ENCODE measurements at regions not wholly inside any gene's neighbourhood (a gene's known extent, or its start where the extent isn't known, plus 50 kb on each side); places are given as distances from the start of the nearest gene placed in this dataset.

DNA sequence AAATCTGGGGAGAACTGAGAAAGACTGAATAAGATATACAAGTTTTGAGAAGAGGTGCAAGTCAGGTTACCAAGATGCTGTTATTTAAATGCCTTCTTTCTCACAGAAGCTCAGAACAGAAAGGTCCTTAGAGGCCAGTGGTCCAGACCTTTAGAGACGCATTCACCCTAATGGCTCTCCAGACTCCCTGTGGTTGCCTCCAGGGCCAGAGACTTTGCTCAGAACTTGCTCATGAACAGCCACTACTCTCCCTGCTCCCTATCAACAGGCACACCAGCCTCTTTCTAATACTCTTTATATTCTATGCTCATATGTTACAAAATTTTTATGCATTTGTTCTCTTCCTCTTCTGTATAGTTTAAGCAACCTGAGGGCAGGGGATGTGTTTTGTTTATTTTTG is 349.0 kb upstream of the TNP1 start:
- no peak for DNase-seq (ENCODE audit: extremely low spot score)
- CTCF ChIA-PET: no interaction called here
- POLR2A ChIA-PET: no interaction called here
- TF ChIP-seq ELF4 (IDR thresholded peaks at IDR 0.05) (no peak), ZNF384 (IDR thresholded peaks at IDR 0.05) (no peak), FOXM1 (IDR thresholded peaks at IDR 0.05; ENCODE audit: borderline replicate concordance) (no peak), BHLHE40 (IDR thresholded peaks at IDR 0.05; ENCODE audit: borderline replicate concordance) (no peak), HDGF (IDR thresholded peaks at IDR 0.05; ENCODE audit: borderline replicate concordance) (no peak), TARDBP (IDR thresholded peaks at IDR 0.05) (no peak), SUZ12 (IDR thresholded peaks at IDR 0.05) (no peak), ARNT (IDR thresholded peaks at IDR 0.05) (no peak)

DNA sequence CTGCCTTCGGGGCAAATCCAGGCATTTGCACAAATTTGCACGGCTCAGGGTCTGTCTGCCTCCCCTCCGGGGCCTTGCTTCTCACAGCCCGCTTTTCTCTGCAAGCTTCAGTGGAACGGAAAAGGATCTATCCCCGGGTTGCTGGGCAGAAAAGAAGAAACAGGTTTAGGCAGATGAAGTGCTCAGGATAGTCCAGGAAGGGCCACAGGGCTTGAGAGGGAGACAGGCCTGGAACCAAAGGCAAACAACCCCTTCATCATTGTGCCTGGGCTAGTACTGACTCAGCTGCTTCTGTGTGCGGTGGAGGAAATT is 347.8 kb upstream of the TNP1 start:
- TF ChIP-seq ZNF384 (IDR thresholded peaks at IDR 0.05) (no peak), TARDBP (IDR thresholded peaks at IDR 0.05) (no peak), FOXA1 (IDR thresholded peaks at IDR 0.05) (no peak), BHLHE40 (IDR thresholded peaks at IDR 0.05; ENCODE audit: borderline replicate concordance) (no peak), L3MBTL2 (conservative IDR thresholded peaks at IDR 0.05) (no peak), LEF1 (IDR thresholded peaks at IDR 0.05; ENCODE audit: borderline replicate concordance) (no peak), ELF4 (IDR thresholded peaks at IDR 0.05) (no peak), SUZ12 (IDR thresholded peaks at IDR 0.05) (no peak), CTBP1 (IDR thresholded peaks at IDR 0.05; ENCODE audit: borderline replicate concordance) (no peak), SP1 (IDR thresholded peaks at IDR 0.05) (no peak), HDGF (IDR thresholded peaks at IDR 0.05; ENCODE audit: borderline replicate concordance) (no peak)
- DNase-seq (ENCODE audit: extremely low spot score): no peak
- CTCF ChIA-PET: no interaction called here
- POLR2A ChIA-PET: no interaction called here

DNA sequence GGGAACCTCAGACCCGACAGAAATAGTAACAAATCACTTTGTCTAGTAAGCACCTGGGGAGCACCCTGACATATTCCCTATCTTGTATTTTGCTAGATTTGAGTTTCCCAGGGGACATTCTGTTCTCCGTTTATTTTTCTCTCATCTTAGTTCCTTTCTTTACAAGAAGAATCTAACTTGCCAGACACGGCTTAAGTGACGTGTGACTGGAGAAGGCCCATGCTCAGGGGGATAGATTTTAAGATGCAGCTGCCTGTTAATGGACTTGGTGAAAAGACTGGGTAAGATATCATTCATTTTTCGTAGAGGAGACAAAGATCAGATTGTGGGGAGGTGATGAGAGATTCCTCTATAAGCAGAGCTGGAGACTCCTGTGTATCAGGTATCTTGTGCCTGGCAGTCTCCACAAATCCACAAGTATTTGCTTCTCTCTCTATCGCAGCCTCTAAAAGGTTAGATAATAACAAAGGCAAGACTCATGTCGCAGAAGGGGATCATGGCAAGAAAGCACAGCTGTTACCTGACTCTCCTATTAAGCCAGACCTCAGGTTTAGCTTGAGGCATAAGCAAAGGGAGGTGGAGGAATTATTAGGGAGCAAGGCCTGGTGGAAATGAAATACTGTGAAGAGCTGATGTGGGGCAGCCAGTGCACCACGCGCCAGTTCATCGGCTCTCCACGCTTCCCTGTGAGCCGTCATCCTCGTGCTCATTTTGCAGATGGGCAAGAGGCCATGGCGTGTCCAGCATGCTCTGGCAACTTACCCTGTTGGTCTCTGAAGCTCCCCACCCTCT is 347.2 kb upstream of the TNP1 start:
- no peak for TF ChIP-seq FOXM1 (IDR thresholded peaks at IDR 0.05; ENCODE audit: borderline replicate concordance)
- no peak for TF ChIP-seq SP1 (IDR thresholded peaks at IDR 0.05)
- TF ChIP-seq, protein P1, sequence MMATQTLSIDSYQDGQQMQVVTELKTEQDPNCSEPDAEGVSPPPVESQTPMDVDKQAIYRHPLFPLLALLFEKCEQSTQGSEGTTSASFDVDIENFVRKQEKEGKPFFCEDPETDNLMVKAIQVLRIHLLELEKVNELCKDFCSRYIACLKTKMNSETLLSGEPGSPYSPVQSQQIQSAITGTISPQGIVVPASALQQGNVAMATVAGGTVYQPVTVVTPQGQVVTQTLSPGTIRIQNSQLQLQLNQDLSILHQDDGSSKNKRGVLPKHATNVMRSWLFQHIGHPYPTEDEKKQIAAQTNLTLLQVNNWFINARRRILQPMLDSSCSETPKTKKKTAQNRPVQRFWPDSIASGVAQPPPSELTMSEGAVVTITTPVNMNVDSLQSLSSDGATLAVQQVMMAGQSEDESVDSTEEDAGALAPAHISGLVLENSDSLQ (IDR thresholded peaks at IDR 0.05): no peak
- TF ChIP-seq HDGF (IDR thresholded peaks at IDR 0.05; ENCODE audit: borderline replicate concordance): no peak
- no peak for TF ChIP-seq FOXK2 (IDR thresholded peaks at IDR 0.05)
- no peak for TF ChIP-seq LEF1 (IDR thresholded peaks at IDR 0.05; ENCODE audit: borderline replicate concordance)
- no peak for TF ChIP-seq TARDBP (IDR thresholded peaks at IDR 0.05)

DNA sequence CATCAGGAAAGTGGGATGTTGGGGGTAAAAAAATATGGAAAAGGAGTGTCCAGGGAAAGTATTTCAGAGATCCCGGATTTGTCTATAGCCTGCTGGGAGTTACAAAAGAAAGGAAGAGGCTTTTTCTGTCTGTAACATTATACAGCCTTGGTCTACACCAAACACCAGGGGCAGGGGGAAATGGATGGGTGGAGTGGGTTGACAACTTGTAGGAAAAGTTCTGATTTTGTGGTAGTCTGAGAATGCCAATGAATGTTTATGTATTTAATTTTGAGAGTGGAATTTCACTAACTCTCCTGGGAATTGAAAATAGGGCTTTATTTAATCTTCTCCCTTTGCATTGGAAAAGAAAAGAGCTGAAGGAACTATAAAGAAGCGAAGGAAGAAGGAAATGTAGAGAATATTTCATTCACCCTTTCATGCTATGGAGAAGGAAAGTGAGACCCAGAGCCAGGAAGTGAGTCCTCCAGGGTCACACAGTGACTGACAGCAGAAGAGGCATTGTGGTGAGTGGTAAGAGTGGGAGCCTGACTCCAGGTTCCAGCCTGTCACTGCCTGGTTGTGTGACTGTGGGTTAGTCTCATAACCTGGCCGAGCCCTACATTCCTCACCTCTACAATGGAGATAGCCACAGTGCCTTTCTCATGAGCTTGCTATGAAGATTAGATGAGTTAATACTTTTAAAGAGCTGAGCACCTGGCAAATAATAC is 346.3 kb upstream of the TNP1 start:
- TF ChIP-seq, protein P1 (IDR thresholded peaks at IDR 0.05): no peak
- TF ChIP-seq SUZ12 (IDR thresholded peaks at IDR 0.05): no peak
- TF ChIP-seq LEF1 (IDR thresholded peaks at IDR 0.05; ENCODE audit: borderline replicate concordance): no peak
- TF ChIP-seq TARDBP (IDR thresholded peaks at IDR 0.05): no peak
- TF ChIP-seq ARNT (IDR thresholded peaks at IDR 0.05): no peak
- no peak for TF ChIP-seq FOXK2 (IDR thresholded peaks at IDR 0.05)
- no peak for TF ChIP-seq CTBP1 (IDR thresholded peaks at IDR 0.05; ENCODE audit: borderline replicate concordance)
- TF ChIP-seq SP1 (IDR thresholded peaks at IDR 0.05): no peak
- TF ChIP-seq ZNF384 (IDR thresholded peaks at IDR 0.05): no peak
- no peak for DNase-seq (ENCODE audit: extremely low spot score)
- CTCF ChIA-PET: no interaction called here
- POLR2A ChIA-PET: no interaction called here

More for the DNA sequence above, 347.2 kb upstream of the TNP1 start:
- POLR2A ChIA-PET: no interaction called here
- DNase-seq (ENCODE audit: extremely low spot score): no peak
- CTCF ChIA-PET: interaction anchor here (0.6 kb wide), 1 partner anchor 55 kb away, joined by 3 read pairs; no protein-coding TSS in a partner anchor

DNA sequence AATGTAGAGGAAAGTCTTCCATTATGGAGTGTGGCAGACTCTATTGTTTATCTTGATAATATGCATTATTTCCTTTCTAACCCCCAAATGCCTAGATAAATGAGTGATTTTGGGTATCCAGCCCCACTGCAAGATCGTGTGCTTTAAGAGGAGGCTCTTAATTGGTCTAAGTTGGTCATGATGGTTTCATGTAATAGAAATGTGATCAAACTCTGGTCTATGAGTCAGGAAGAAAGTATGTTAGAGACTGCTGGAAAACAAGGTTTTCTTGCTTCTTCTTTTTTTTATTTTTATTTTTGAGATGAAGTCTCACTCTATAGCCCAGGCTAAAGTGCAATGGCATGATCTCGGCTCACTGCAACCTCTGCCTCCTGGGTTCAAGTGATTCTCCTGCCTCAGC is 344.5 kb upstream of the TNP1 start:
- TF ChIP-seq SUZ12 (IDR thresholded peaks at IDR 0.05) (no peak), NFRKB (IDR thresholded peaks at IDR 0.05) (no peak), ELF4 (IDR thresholded peaks at IDR 0.05) (no peak), FOXK2 (IDR thresholded peaks at IDR 0.05) (no peak), ZNF384 (IDR thresholded peaks at IDR 0.05) (no peak), SP1 (IDR thresholded peaks at IDR 0.05) (no peak), FOXM1 (IDR thresholded peaks at IDR 0.05; ENCODE audit: borderline replicate concordance) (no peak)
- TF ChIP-seq, protein P1 (IDR thresholded peaks at IDR 0.05): no peak
- DNase-seq (ENCODE audit: extremely low spot score): no peak
- ChIA-PET CTCF (interaction anchor here (0.9 kb wide), 1 partner anchor 67 kb away, joined by 4 read pairs; no protein-coding TSS in a partner anchor), POLR2A (no interaction called here)

DNA sequence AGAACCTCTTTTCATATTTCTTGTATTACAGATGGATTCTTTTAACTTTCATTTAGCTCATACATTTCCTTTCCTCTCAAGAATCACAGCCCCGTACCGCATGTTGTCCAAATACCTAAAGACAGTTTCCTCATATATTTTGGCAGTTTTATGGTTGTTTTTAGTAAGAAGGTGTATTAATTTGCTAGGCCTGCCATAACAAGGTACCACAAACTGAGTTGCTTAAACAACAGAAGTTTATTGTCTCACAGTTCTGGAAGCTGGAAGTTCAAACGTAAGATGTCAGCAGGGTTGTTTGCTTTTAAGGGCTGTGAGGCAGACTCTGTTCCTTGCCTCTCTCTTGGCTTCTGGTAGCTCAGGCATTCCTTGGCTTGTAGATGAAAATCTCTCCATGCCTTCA is 343.2 kb upstream of the TNP1 start:
- CTCF ChIA-PET: no interaction called here
- TF ChIP-seq ZNF384 (IDR thresholded peaks at IDR 0.05) (no peak), ARNT (IDR thresholded peaks at IDR 0.05) (no peak), FOXM1 (IDR thresholded peaks at IDR 0.05; ENCODE audit: borderline replicate concordance) (no peak), L3MBTL2 (conservative IDR thresholded peaks at IDR 0.05) (no peak), HDGF (IDR thresholded peaks at IDR 0.05; ENCODE audit: borderline replicate concordance) (no peak), FOXK2 (IDR thresholded peaks at IDR 0.05) (no peak), SP1 (IDR thresholded peaks at IDR 0.05) (no peak), BHLHE40 (IDR thresholded peaks at IDR 0.05; ENCODE audit: borderline replicate concordance) (no peak), FOXA1 (IDR thresholded peaks at IDR 0.05) (no peak), LEF1 (IDR thresholded peaks at IDR 0.05; ENCODE audit: borderline replicate concordance) (no peak), CTBP1 (IDR thresholded peaks at IDR 0.05; ENCODE audit: borderline replicate concordance) (no peak), NFRKB (IDR thresholded peaks at IDR 0.05) (no peak), TARDBP (IDR thresholded peaks at IDR 0.05) (no peak), SUZ12 (IDR thresholded peaks at IDR 0.05) (no peak), ELF4 (IDR thresholded peaks at IDR 0.05) (no peak)
- TF ChIP-seq, protein P1 (IDR thresholded peaks at IDR 0.05): no peak
- no peak for DNase-seq (ENCODE audit: extremely low spot score)
- POLR2A ChIA-PET: no interaction called here

Measured in HEK293T (cell line).